IMR-90 (cell line): ENCODE measurements at regions not wholly inside any gene's neighbourhood (a gene's known extent, or its start where the extent isn't known, plus 50 kb on each side); places are given as distances from the start of the nearest gene placed in this dataset.

Experiments used
- ATAC-seq: fragments of 200-7000 bp; cut with Tn5 transposase; 2 replicates; pipeline ENCODE4 v1.9.1; 2020; ENCODE audit warnings: low read depth, mild to moderate bottlenecking, moderate library complexity
- BruUV-seq: library from RNA; stranded (reverse); fragments of 400-500 nt; replicated peaks from 2 replicates; lab custom pipeline; 2021; lab: Mats Ljungman, UMichigan
- CTCF ChIA-PET: fragments of 300-600 bp; formaldehyde crosslinking; extraction: SDS; loops from one replicate; lab custom pipeline; 2021; ENCODE audit warnings: antibody characterized with exemption; lab: Yijun Ruan, JAX
- POLR2A ChIA-PET: fragments of 300-600 bp; sonication (Branson Sonifier 250); formaldehyde crosslinking; loops from one replicate; lab custom pipeline; 2022; ENCODE audit warnings: antibody characterized with exemption; ENCODE audit not compliant: unreplicated experiment; lab: Charles Lee
- DNase-seq: peaks from one replicate; pipeline ENCODE4 v3.0.0; 2013
- H2AFZ ChIP-seq: replicated peaks from 2 replicates; pipeline ENCODE3; 2013; ENCODE audit warnings: low read length, mild to moderate bottlenecking; ENCODE audit not compliant: poor library complexity
- H2AK5ac ChIP-seq: 2 replicates; pipeline ENCODE4 v1.6.1; 2013; ENCODE audit warnings: low read depth, low read length, inconsistent platforms
- H2AK9ac ChIP-seq: replicated peaks from 2 replicates; pipeline ENCODE3; 2013; ENCODE audit warnings: mild to moderate bottlenecking, low read depth, low read length, moderate library complexity; ENCODE audit not compliant: poor library complexity
- H2BK120ac ChIP-seq: 2 replicates; pipeline ENCODE4 v1.6.1; 2013; ENCODE audit warnings: low read depth, low read length, inconsistent platforms
- H2BK15ac ChIP-seq: 3 replicates; pipeline ENCODE4 v1.6.1; 2013; ENCODE audit warnings: low read depth, low read length, inconsistent platforms
- H2BK20ac ChIP-seq: 2 replicates; pipeline ENCODE4 v1.6.1; 2013; ENCODE audit warnings: low read depth, mild to moderate bottlenecking, inconsistent platforms, low read length, moderate library complexity
- H2BK5ac ChIP-seq: 2 replicates; pipeline ENCODE4 v1.6.1; 2013; ENCODE audit warnings: mild to moderate bottlenecking, low read depth, low read length, inconsistent platforms; ENCODE audit not compliant: poor library complexity, severe bottlenecking
- H3K14ac ChIP-seq: replicated peaks from 2 replicates; pipeline ENCODE4 v1.6.1; 2013; ENCODE audit warnings: low read depth, low read length, inconsistent platforms
- H3K18ac ChIP-seq: 2 replicates; pipeline ENCODE4 v1.6.1; 2013; ENCODE audit warnings: low read depth, low read length, control low read depth
- H3K23ac ChIP-seq: 2 replicates; pipeline ENCODE4 v1.6.1; 2013; ENCODE audit warnings: low read depth, low read length, inconsistent platforms
- H3K27ac ChIP-seq: 2 replicates; pipeline ENCODE4 v1.5.1; 2013; ENCODE audit warnings: mild to moderate bottlenecking, control low read depth, low read length; ENCODE audit not compliant: insufficient read depth
- H3K27me3 ChIP-seq: 2 replicates; pipeline ENCODE4 v1.6.1; 2013; ENCODE audit warnings: low read length; ENCODE audit not compliant: control insufficient read depth, insufficient read depth
- H3K36me3 ChIP-seq: 2 replicates; pipeline ENCODE4 v1.6.1; 2013; ENCODE audit warnings: low read length, mixed read lengths; ENCODE audit not compliant: control insufficient read depth, insufficient read depth
- H3K4ac ChIP-seq: 2 replicates; pipeline ENCODE4 v1.6.1; 2013; ENCODE audit warnings: low read depth, low read length, inconsistent platforms
- H3K4me1 ChIP-seq: 2 replicates; pipeline ENCODE4 v1.6.1; 2013; ENCODE audit warnings: low read length, mixed read lengths; ENCODE audit not compliant: control insufficient read depth, insufficient read depth
- H3K4me2 ChIP-seq: 2 replicates; pipeline ENCODE4 v1.6.1; 2013; ENCODE audit warnings: low read depth, mild to moderate bottlenecking, control low read depth, low read length, moderate library complexity
- H3K4me3 ChIP-seq: 2 replicates; pipeline ENCODE4 v1.5.1; 2013; ENCODE audit warnings: low read depth, mild to moderate bottlenecking, control low read depth, low read length, moderate library complexity; ENCODE audit not compliant: insufficient read depth
- H3K56ac ChIP-seq: 2 replicates; pipeline ENCODE4 v1.6.1; 2013; ENCODE audit warnings: low read length, inconsistent platforms; ENCODE audit not compliant: insufficient read depth; ENCODE audit errors: extremely low read depth
- H3K79me1 ChIP-seq, 2 experiments: 2 replicates each; pipeline ENCODE4 v1.6.1; 2013; ENCODE audit warnings: low read length in 2 of 2, inconsistent platforms in 1 of 2, low read depth in 1 of 2
- H3K9ac ChIP-seq: 2 replicates; pipeline ENCODE4 v1.6.1; 2013; ENCODE audit warnings: low read depth, low read length, control low read depth
- H3K9me1 ChIP-seq: 2 replicates; pipeline ENCODE4 v1.6.1; 2013; ENCODE audit warnings: low read length, inconsistent platforms; ENCODE audit not compliant: insufficient read depth
- H3K9me3 ChIP-seq: 2 replicates; pipeline ENCODE4 v1.6.1; 2013; ENCODE audit warnings: low read length; ENCODE audit not compliant: control insufficient read depth, insufficient read depth
- H4K20me1 ChIP-seq: 2 replicates; pipeline ENCODE4 v1.6.1; 2013; ENCODE audit warnings: low read length, inconsistent platforms; ENCODE audit not compliant: insufficient read depth
- H4K5ac ChIP-seq: 2 replicates; pipeline ENCODE4 v1.6.1; 2013; ENCODE audit warnings: mild to moderate bottlenecking, low read depth, low read length, control low read depth
- H4K8ac ChIP-seq, 2 experiments: 2 replicates each; pipeline ENCODE4 v1.6.1; 2013; ENCODE audit warnings: low read depth in 2 of 2, low read length in 2 of 2, control low read depth in 1 of 2, inconsistent platforms in 1 of 2
- H4K91ac ChIP-seq: 2 replicates; pipeline ENCODE4 v1.6.1; 2013; ENCODE audit warnings: low read depth, low read length, inconsistent platforms; ENCODE audit not compliant: insufficient read depth
- MAFK ChIP-seq: IDR thresholded peaks from 2 replicates; pipeline ENCODE4 v1.6.1; 2012; ENCODE audit warnings: low read depth, low read length, improper control_type of control experiment
- USF2 ChIP-seq: fragments of 150-350 bp; IDR thresholded peaks from 2 replicates; pipeline ENCODE4 v1.6.1; 2017; ENCODE audit warnings: mild to moderate bottlenecking, antibody characterized with exemption, low read length, low read depth
- WGBS, 2 experiments: methylation state at CpG; one replicate each; pipeline versions ENCODE4 v1.1.5 to v1.1.7; 2013; ENCODE audit warnings: missing lambda C conversion rate in 2 of 2; ENCODE audit not compliant: insufficient read length in 1 of 2; ENCODE audit errors: extremely low coverage in 2 of 2; 5-methylcytosine and 5-hydroxymethylcytosine counted together
- dilution Hi-C: fragments of 300-500 bp; cut with HindIII; formaldehyde crosslinking; loops from one replicate; pipeline ENCODE4 v1.14.3; 2018; ENCODE audit warnings: low sequenced_read_pairs; ENCODE audit not compliant: unreplicated experiment
- in situ Hi-C: fragments of 300-500 bp; cut with MboI; formaldehyde crosslinking; loops from 3 replicates; pipeline ENCODE4 v1.14.3; 2019; ENCODE audit warnings: low sequenced_read_pairs, inconsistent platforms, mixed read lengths
- intact Hi-C: fragments of 100-400 bp; cut with micrococcal nuclease; formaldehyde crosslinking; loops from 2 replicates; pipeline ENCODE4 v1.10.0; 2022

- Histone ChIP-seq H3K4me3 (no peak overlapping the region), H2BK20ac (no peak overlapping the region), H2BK5ac (no peak overlapping the region), H3K4ac (no peak overlapping the region), H3K9me3 (peaks cover 7% of the 10 kb centered on the region), H3K23ac (no peak overlapping the region), H3K27me3 (no peaks in the 10 kb centered on the region), H2AK5ac (no peak overlapping the region), H4K8ac (no peak overlapping the region), H4K5ac (no peak overlapping the region), H3K4me1 (no peaks in the 10 kb centered on the region), H2BK120ac (no peak overlapping the region), H3K9me1 (no peaks in the 10 kb centered on the region), H4K91ac (no peak overlapping the region), H2AFZ (no peak overlapping the region), H2AK9ac (no peak overlapping the region), H3K18ac (no peak overlapping the region), H3K36me3 (no peaks in the 10 kb centered on the region), H3K27ac (no peak overlapping the region), H2BK15ac (no peak overlapping the region), H3K14ac (no peak overlapping the region), H3K9ac (no peak overlapping the region), H3K79me1 (no peaks in the 10 kb centered on the region), H4K20me1 (no peaks in the 10 kb centered on the region), H3K4me2 (no peak overlapping the region), H3K56ac (no peak overlapping the region)
- intact Hi-C loops (no loop called here), in situ Hi-C loops (no loop called here), dilution Hi-C loops (no loop called here)
- no CpG with 5 or more reads among the region's 2 CpGs for WGBS, 2 experiments
- ChIA-PET POLR2A (no interaction called here), CTCF (no interaction called here)
- no peak for ATAC-seq
- no peak for TF ChIP-seq MAFK
- TF ChIP-seq USF2 = no peak
- BruUV-seq = no TSS peak
- no peak for DNase-seq
Observed at GRCh38 chr5:116764941-116765340, 190.3 kb upstream of the SEMA6A start.
